ENCODE measurements at regions not wholly inside any gene's neighbourhood (a gene's known extent, or its start where the extent isn't known, plus 50 kb on each side); places are given as distances from the start of the nearest gene placed in this dataset.

GRCh38 chr15:62502451-62502850 is 337.4 kb upstream of the C2CD4B start:
- TF ChIP-seq POLR2A (IDR thresholded peaks at IDR 0.05) (no peak), POLR2AphosphoS5 (IDR thresholded peaks at IDR 0.05; ENCODE audit: insufficient read depth in 1 of 2, low read depth in 1 of 2) (no peak), CTCF (IDR thresholded peaks at IDR 0.05) (no peak)
